Caco-2 (cell line): ENCODE measurements at regions not wholly inside any gene's neighbourhood (a gene's known extent, or its start where the extent isn't known, plus 50 kb on each side); places are given as distances from the start of the nearest gene placed in this dataset.

ENCODE experiments used
- BruUV-seq: library from RNA; stranded (reverse); fragments of 400-500 nt; replicated peaks from 2 replicates; lab custom pipeline; 2021; lab: Mats Ljungman, UMichigan
- CTCF ChIA-PET: fragments of 300-600 bp; sonication (Branson Sonifier 250); formaldehyde crosslinking; loops from one replicate; lab custom pipeline; 2022; ENCODE audit warnings: antibody characterized with exemption; lab: Charles Lee
- POLR2A ChIA-PET: fragments of 300-600 bp; sonication (Branson Sonifier 250); formaldehyde crosslinking; loops from one replicate; lab custom pipeline; 2022; ENCODE audit warnings: antibody characterized with exemption; lab: Charles Lee
- DNase-seq, 2 experiments: peaks; one replicate each; pipeline versions ENCODE4 v3.0.0 to v3.0.0-alpha.2; 2020 to 2022
- H3K27me3 ChIP-seq: replicated peaks from 2 replicates; pipeline ENCODE4 v1.6.0; 2011; ENCODE audit warnings: low read length; ENCODE audit not compliant: control insufficient read depth, insufficient read depth
- H3K36me3 ChIP-seq: 2 replicates; pipeline ENCODE4 v1.5.1; 2011; ENCODE audit warnings: low read length; ENCODE audit not compliant: control insufficient read depth, insufficient read depth
- H3K4me1 ChIP-seq: fragments of 250-450 bp; sonication (Bioruptor Pico); 2 replicates; pipeline ENCODE4 v1.5.1; 2020; ENCODE audit warnings: mild to moderate bottlenecking
- H3K4me3 ChIP-seq: 2 replicates; pipeline ENCODE4 v1.5.1; 2011; ENCODE audit warnings: low read depth, mild to moderate bottlenecking, control low read depth, low read length
- H3K9me3 ChIP-seq: fragments of 250-450 bp; sonication (Bioruptor Pico); 2 replicates; pipeline ENCODE4 v1.5.1; 2020; ENCODE audit warnings: mild to moderate bottlenecking, moderate library complexity
- H3K27ac Mint-ChIP-seq: one replicate; pipeline ENCODE4 v1.8.0; 2022; ENCODE audit warnings: mixed read lengths; ENCODE audit not compliant: unreplicated experiment
- H3K27me3 Mint-ChIP-seq: one replicate; pipeline ENCODE4 v1.8.0; 2022; ENCODE audit warnings: mixed read lengths; ENCODE audit not compliant: insufficient read depth, unreplicated experiment
- H3K36me3 Mint-ChIP-seq: one replicate; pipeline ENCODE4 v1.8.0; 2022; ENCODE audit warnings: mild to moderate bottlenecking, mixed read lengths; ENCODE audit not compliant: insufficient read depth, unreplicated experiment
- H3K4me1 Mint-ChIP-seq: one replicate; pipeline ENCODE4 v1.8.0; 2022; ENCODE audit warnings: low read depth, mixed read lengths; ENCODE audit not compliant: unreplicated experiment
- H3K4me3 Mint-ChIP-seq: one replicate; pipeline ENCODE4 v1.8.0; 2022; ENCODE audit warnings: mild to moderate bottlenecking, moderate library complexity, mixed read lengths; ENCODE audit not compliant: unreplicated experiment
- H3K9me3 Mint-ChIP-seq: one replicate; pipeline ENCODE4 v1.8.0; 2022; ENCODE audit warnings: mixed read lengths; ENCODE audit not compliant: unreplicated experiment
- intact Hi-C: fragments of 100-400 bp; cut with micrococcal nuclease; formaldehyde crosslinking; loops from one replicate; pipeline ENCODE4 v1.10.0; 2022; ENCODE audit not compliant: unreplicated experiment
- TF ChIP-seq, protein P1 (sequence below), 2 experiments: fragments of 200-600 bp in 1 of 2; IDR thresholded peaks; 1 replicate in 1 of 2; 2 replicates in 1 of 2; pipeline versions ENCODE4 v1.5.1 to v1.8.0; 2011 to 2022; ENCODE audit warnings: antibody characterized with exemption in 1 of 2, control low read depth in 1 of 2, inconsistent platforms in 1 of 2, low read depth in 1 of 2, low read length in 1 of 2, mild to moderate bottlenecking in 1 of 2, moderate library complexity in 1 of 2; ENCODE audit not compliant: insufficient read depth in 1 of 2, severe bottlenecking in 1 of 2, unreplicated experiment in 1 of 2

DNA sequence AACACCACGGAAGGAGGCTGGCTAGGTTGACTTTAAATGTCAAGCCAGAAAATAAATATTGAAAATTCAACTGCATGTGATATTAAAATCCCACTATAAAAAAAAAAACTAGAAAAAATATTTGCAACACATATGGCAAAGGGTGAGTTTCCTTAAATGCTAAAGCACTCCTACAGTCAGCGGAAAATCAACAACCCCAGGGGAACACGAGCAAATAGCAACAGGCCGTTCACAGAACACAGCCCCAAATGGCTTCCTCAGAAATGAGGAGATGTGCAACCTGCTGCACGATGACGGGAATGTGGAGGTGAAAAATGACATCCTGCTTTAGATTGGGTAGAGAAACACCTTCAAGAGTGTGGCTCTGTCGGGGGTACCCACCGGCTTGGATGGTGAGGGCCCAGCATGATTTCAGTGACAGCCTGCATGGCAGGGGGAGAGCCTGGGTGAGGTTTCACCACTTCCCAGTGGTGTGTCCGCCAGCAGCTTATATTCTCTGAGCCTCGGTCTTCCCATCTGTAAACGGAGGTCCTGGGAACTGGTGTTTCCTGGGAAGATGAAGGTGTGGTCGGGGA is 157.9 kb upstream of the GLI2 start:
- no TSS peak for BruUV-seq
- Histone ChIP-seq H3K9me3 (no peaks in the 10 kb centered on the region), H3K4me3 (no peak overlapping the region), H3K4me1 (no peaks in the 10 kb centered on the region), H3K36me3 (no peaks in the 10 kb centered on the region), H3K27me3 (no peaks in the 10 kb centered on the region)
- Mint-ChIP-seq H3K27me3 (no peaks in the 10 kb centered on the region), H3K9me3 (no peaks in the 10 kb centered on the region), H3K27ac (no peak overlapping the region), H3K36me3 (no peaks in the 10 kb centered on the region), H3K4me1 (peaks cover 6% of the 10 kb centered on the region), H3K4me3 (no peak overlapping the region)
- TF ChIP-seq, protein P1, sequence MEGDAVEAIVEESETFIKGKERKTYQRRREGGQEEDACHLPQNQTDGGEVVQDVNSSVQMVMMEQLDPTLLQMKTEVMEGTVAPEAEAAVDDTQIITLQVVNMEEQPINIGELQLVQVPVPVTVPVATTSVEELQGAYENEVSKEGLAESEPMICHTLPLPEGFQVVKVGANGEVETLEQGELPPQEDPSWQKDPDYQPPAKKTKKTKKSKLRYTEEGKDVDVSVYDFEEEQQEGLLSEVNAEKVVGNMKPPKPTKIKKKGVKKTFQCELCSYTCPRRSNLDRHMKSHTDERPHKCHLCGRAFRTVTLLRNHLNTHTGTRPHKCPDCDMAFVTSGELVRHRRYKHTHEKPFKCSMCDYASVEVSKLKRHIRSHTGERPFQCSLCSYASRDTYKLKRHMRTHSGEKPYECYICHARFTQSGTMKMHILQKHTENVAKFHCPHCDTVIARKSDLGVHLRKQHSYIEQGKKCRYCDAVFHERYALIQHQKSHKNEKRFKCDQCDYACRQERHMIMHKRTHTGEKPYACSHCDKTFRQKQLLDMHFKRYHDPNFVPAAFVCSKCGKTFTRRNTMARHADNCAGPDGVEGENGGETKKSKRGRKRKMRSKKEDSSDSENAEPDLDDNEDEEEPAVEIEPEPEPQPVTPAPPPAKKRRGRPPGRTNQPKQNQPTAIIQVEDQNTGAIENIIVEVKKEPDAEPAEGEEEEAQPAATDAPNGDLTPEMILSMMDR (IDR thresholded peaks at IDR 0.05; ENCODE audit: insufficient read depth in 1 of 2, low read depth in 1 of 2, low read length in 1 of 2, severe bottlenecking in 1 of 2, unreplicated experiment in 1 of 2), result no peak
- ChIA-PET CTCF (no interaction called here), POLR2A (no interaction called here)
- no peak for DNase-seq
- intact Hi-C loops, result no loop called here

DNA sequence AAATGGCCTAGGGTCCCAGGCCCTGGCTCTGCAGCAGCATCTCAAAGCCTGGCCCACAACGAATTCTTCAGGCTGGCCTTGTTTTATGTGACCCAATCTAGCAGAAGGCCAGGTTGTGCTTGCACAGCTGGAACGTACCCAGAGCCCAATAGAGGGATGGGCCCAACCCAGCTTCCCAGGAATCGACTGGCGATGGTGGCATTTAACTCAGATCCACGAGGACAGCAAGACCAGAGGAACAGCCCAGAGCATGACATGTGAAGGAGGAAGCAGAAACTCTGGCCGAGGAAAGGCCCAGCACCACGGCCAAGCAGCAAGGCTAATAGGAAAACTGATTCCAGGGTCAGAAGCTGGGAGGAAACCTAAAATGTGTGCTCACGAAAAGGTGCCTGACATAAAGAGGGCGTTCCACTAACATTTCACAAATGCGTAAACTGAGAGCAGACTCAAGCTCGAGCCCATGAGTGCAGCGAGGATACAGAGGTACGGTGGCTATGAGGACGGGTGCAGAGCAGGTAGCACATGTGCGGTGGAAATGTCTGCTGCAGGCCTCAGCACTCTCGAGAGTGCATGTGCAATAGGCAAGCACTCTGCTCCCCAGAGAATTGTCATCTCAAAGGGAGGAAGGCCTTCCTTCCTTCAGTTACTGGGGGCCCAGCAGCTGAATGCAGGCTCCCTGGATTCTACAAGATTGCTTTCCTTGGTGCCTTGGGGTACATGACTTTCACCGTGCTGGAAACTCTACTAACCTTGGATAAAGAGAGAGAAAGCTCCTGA is 156.9 kb upstream of the GLI2 start:
- Mint-ChIP-seq H3K36me3 (no peaks in the 10 kb centered on the region), H3K9me3 (no peaks in the 10 kb centered on the region), H3K4me3 (no peak overlapping the region), H3K4me1 (peaks cover 6% of the 10 kb centered on the region), H3K27me3 (no peaks in the 10 kb centered on the region), H3K27ac (no peak overlapping the region)
- Histone ChIP-seq H3K9me3 (no peaks in the 10 kb centered on the region), H3K4me3 (no peak overlapping the region), H3K36me3 (no peaks in the 10 kb centered on the region), H3K27me3 (no peaks in the 10 kb centered on the region), H3K4me1 (no peaks in the 10 kb centered on the region)
- TF ChIP-seq, protein P1 (IDR thresholded peaks at IDR 0.05; ENCODE audit: insufficient read depth in 1 of 2, low read depth in 1 of 2, low read length in 1 of 2, severe bottlenecking in 1 of 2, unreplicated experiment in 1 of 2), result no peak
- BruUV-seq, result no TSS peak
- intact Hi-C loops, result no loop called here
- POLR2A ChIA-PET, result no interaction called here
- CTCF ChIA-PET, result no interaction called here
- no peak for DNase-seq

DNA sequence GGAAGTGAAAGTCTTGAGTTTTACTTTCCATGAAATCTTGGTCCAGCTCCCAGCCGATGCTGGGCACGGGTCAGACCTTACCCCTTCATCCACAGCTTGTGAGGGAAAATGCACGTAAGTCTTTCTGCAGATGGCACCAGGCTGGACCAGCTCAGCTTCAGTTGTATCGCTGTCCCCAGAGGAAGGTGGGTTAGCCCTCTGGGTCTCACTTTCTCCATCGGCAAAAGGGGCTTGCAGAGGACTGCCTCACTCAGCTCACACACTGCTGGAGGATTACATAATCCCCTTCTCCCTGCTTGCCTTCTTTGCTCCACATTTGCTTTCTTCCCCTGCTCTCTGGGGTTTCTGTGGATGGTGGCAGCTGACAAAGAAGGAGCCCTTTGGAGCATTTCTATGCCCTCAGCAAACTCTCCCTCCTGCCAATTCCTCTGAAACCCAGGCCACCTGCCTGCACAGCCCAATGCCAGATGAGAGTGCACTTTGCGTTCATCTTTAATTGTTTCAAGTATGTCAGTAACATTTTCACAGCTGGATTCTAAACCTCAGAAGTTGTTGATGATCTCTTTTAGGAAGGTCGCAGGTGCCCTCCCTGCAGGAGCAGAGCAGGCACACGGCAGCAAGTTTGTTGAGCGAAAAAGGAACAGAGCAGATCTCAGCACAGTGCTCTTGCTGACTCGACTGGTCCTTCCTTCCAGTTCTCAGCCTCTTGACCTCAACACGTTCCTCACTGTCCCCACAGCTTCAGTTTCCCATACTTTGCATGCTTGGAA is 155.6 kb upstream of the GLI2 start:
- intact Hi-C loops, result no loop called here
- Mint-ChIP-seq H3K27me3 (no peaks in the 10 kb centered on the region), H3K27ac (no peak overlapping the region), H3K9me3 (no peaks in the 10 kb centered on the region), H3K36me3 (no peaks in the 10 kb centered on the region), H3K4me3 (no peak overlapping the region), H3K4me1 (peaks cover 6% of the 10 kb centered on the region)
- no peak for DNase-seq
- CTCF ChIA-PET, result no interaction called here
- no peaks in the 10 kb centered on the region for H3K27me3 ChIP-seq
- BruUV-seq, result no TSS peak
- TF ChIP-seq, protein P1 (IDR thresholded peaks at IDR 0.05; ENCODE audit: insufficient read depth in 1 of 2, low read depth in 1 of 2, low read length in 1 of 2, severe bottlenecking in 1 of 2, unreplicated experiment in 1 of 2), result no peak
- H3K4me1 ChIP-seq, result no peaks in the 10 kb centered on the region
- H3K4me3 ChIP-seq, result no peak overlapping the region
- no peaks in the 10 kb centered on the region for H3K9me3 ChIP-seq
- no peaks in the 10 kb centered on the region for H3K36me3 ChIP-seq
- POLR2A ChIA-PET, result no interaction called here
